ELF-1 (cell line): ENCODE measurements at regions not wholly inside any gene's neighbourhood (a gene's known extent, or its start where the extent isn't known, plus 50 kb on each side); places are given as distances from the start of the nearest gene placed in this dataset.

ENCODE experiments used
- DNase-seq: peaks from one replicate; pipeline ENCODE4 v3.0.0-alpha.2; 2016; ENCODE audit warnings: low read depth, low spot score

DNA sequence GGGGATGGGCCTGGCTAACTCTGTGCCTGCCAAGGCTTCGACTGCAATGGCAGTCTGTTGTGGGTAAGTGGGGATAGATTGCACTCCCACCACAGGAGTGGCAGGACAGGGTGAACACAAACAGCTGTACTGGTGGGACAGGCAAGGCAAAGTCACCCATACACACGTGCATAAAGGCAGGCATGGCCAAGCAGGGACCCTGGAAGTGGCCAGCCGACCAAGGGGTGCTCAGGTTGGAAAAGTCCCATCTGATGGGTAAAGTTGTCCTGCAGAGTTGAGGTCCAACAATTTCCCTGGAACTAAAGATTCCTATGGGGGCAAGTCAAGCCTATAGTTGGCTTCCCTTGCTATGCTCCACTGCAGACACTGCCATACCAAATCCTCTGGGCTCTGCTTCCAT is 1961.9 kb upstream of the ADGRL3 start:
- no peak for DNase-seq

DNA sequence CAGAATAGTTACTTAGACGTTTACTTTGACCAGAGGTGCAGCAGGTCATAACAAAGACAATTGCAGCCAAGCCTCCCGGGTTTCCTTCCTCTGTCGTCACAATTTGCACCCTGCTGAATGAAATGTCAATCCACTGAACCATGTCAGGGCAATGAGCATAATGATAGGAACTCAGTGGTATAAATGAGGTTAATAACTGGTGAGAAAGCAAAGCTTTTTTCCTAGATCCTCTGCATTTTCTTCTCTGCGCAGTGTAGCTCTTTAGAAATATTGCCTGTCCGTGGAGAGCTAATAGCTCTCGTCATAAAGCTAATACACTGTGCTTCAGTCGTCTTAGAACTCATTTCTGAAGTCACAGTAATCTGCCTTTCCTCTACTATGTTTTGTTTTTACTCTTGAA is 1960.1 kb upstream of the ADGRL3 start:
- no peak for DNase-seq

DNA sequence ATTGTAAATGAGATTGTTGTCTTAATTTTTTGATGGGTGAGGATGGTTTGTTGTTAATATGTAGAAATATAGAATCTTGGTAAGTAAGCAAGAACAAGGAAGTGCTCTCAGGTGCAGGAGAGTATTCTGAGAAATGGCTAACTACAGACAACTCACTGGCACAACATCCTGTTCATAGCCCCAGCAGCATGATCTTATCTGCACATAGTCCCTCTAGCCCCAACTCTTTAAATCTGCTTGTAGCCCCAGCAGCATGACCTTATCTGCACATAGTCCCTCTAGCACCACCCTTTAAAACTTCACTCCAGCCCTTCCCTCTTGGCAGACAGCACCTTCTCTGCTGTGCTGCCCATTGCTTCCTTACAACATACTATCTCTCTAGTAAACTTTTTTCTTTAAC is 1957.1 kb upstream of the ADGRL3 start:
- no peak for DNase-seq

DNA sequence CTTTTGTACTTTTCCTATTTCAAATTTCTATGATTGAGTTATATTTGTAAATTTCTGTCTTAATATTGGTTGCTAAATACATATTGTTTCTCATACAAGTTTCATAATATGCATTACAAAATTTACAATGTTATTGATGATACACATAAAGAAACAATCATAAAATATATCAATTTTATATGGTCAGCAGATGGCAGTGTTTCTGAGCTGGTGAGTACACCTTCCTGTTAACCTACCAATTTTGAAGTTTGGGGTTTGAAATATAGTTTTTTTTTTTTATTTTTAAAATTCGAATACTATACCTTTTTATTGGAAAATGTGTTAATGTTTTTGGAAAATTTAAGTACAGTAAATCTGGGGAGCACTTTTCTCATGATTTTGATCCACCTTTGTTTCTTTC is 1953.1 kb upstream of the ADGRL3 start:
- no peak for DNase-seq

DNA sequence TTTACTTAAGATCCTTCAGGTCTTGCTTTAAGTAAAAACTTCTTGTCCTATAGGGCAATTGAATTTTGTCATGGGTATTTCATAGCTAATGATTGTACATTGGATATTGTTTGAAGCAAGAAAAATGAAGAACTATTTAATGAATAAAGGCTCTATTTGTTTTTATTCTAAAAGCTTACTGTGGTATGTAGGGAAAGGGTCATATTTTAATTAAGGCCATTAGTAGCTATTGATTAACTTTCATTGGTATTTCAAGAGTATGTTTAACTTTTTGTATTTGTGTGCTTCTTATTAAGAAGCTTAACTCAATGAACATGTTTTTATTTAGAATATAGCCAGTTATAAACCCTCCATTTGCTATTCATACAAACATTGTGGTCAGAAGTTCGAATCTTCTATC is 1951.8 kb upstream of the ADGRL3 start:
- no peak for DNase-seq

DNA sequence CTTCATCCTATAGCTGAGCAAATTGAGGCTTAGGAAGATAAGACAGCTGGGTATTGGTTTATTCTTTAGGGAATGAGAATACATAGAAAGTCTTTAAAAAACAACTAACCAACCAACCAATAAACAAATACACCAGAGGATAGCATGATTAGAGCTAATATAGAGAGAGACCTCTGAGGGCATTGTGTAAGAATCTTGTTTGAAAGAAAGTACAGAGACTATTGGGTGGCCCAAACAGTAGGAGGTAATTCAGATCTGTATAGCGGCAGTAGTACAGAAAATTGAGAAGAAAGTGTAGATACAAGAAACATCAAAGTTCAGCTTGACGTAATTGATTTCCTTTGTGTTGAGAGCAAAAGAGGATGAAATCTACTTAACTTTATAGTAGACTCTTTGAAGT is 1951.0 kb upstream of the ADGRL3 start:
- no peak for DNase-seq

DNA sequence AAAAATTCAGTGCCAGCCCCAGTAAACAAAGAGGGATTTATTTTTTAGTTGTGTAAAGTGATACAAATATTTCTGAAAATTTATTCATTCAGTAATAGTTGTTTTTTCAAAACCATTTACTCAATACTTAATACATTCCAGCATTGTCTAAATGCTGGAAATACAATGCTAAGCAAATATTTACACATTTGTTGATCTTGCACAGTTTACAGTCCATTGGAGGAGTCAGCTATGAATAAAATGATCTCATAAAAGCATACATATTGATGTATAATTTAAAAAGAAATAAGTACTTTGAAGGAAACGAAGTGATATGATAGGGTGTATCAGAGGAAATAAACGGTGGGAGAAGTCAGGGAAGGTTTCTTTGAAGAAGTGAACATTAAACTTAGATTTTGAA is 1942.1 kb upstream of the ADGRL3 start:
- no peak for DNase-seq

DNA sequence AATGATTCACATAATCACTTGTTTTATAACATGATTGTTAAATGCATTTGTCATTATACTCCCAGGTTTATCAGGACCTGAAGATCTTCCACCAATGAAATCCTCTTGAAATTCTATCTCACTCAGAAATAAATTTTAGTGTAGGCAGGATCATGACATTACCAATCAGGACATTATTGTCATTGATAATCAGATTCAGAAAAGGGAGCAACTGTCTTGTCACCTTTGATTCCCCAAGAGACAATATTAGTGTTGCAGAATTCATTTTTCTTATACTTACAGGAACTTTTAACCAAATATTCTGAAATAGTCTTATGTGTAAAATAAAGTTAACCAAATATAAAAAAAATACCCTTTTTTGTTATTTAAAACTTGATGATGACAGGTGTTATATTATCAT is 1892.5 kb upstream of the ADGRL3 start:
- no peak for DNase-seq

DNA sequence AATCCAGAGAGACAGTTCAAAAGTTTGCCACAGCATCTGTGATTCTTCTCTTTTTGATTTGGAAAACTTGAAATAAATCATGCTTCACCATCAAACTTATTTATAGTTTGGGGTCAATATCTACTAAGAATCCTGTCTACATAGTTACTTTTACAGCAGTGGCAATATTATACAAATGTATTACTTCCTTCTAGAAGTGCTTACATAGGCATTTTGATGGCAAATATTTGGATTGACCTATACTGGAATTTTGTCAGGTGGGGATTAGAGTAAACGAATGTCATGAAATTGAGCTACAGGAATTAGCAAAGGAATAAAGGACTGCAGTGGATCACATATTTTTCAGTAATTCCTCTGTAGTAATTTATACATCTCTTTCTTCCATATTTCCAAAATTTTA is 1885.5 kb upstream of the ADGRL3 start:
- DNase-seq = no peak

DNA sequence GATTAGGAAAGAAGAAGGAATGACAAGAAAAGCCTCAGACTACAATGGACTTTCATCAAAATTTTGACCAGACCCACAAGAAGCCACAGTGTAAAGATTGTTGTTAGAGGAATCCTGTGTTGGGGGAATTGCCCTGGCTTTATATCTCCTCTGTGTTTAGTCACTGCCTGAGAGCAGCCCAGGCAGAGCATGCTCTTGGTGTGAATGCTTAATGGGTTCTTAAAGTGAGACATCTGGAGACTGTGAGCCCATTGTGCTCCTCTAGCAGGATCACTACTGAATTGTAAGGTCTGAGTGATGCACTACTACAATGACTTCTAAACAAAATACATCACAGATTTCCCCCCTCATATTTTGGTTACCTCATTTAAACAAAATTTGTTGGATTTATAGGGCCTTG is 1860.5 kb upstream of the ADGRL3 start:
- DNase-seq = no peak

DNA sequence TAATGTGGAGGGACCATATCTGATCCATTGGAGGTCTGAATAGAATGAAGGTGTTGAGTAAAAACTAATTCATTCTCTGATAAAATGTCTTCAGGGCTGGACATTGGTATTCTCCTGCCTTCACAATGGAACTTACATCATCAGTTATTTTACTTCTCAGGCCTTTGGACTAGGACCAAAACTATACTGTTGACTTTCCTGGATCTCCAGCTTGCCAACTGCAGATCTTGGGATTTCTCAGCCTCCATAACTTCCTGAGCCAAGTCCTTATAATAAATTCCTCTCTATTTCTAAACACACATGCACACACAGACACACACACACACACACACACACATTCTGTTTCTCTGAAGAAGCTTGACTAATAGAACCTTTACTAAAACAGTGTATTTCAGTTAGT is 1858.6 kb upstream of the ADGRL3 start:
- DNase-seq = no peak

DNA sequence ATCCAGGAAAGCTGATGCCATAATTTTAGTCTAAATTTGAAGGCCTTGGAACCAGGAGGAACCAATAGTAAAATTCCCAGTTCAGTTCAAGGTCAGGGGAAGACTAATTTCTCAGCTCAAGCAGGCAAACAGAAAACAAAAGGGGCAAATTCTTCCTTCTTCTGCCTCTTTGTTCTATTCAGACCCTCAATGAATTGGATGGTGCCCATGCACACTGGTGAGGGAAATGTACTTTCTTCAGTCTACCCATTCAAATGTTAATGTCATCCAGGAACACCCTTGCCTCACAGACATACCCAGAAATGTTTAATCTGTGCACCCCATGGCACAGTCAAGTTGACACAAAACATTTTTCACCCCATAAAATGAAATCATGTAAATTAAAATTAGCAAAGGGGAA is 1851.2 kb upstream of the ADGRL3 start:
- DNase-seq = no peak

DNA sequence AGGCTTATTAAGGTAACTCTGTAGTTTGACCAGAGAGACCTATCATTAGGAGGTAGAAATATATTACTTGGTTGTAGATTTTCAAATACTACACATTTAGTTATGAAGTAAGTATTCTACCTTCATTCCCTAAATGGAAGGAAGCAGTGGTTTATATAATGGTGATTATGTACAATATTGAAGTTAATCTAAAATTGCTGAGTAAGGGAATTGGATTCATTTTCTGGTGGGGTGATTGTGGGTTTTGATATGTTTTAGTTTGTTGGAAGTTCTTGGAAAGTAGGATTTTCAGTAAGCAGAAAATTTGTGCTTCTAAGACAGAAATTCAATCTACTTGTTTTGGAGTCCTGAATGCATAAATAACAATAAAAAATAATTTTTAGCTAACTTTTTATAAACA is 1830.9 kb upstream of the ADGRL3 start:
- DNase-seq = no peak

DNA sequence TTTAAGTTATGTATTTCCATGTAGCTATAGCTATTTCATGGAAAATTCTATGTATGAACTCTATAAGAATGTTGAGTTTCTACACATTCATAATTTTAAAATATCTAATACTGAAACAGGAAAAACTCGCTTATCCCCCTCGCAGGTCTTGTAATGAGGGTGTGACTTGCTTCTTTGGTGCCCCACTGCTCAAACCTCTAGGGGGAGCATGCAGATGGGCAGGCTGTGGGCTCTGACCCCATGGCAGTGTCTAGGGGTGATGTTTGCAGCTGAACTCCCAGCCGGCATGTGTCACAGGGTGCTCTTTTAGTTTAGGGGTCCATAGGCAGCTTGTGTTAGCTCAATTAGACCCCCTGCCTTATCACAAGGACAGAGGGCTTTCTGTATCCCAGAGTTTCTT is 1825.7 kb upstream of the ADGRL3 start:
- DNase-seq = no peak

DNA sequence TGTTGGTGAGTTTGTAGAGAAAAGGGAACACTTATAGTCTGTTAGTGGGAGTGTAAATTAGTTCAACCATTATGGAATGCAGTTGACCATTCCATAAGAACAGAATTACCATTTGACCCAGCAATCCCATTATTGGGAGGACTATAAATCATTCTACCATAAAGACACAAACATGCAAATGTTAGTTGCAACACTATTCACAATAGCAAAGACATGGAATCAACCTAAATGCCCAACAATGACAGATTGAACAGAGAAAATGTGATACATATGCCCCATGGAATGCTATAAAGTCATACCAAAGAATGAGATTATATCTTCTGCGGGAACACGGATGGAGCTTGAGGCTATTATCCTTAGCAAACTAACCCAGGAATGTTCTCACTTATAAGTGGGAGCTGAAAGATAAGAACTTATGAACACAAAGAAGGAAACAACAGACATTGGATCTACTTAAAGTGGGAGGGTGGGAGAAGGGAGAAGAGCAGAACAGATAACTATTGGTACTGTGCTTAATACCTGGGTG is 1819.2 kb upstream of the ADGRL3 start:
- DNase-seq = no peak

DNA sequence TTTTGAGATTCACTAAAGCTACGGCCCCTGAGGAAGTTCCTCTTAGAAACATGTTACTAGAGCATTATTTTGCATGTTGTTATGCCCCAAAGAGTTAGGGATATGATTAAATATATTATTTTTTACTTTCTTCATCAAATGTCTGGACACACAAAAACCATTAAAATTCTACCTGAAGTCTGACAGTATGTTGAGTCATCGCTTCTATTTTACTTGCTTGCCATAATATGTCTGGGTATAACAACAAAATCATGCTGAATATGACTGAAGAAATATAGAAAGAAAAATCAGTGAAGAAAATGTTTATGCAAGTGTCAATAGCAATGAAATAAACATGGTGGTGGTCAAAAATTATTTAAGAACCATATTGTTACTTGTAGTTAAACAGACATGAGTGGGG is 1818.5 kb upstream of the ADGRL3 start:
- no peak for DNase-seq

DNA sequence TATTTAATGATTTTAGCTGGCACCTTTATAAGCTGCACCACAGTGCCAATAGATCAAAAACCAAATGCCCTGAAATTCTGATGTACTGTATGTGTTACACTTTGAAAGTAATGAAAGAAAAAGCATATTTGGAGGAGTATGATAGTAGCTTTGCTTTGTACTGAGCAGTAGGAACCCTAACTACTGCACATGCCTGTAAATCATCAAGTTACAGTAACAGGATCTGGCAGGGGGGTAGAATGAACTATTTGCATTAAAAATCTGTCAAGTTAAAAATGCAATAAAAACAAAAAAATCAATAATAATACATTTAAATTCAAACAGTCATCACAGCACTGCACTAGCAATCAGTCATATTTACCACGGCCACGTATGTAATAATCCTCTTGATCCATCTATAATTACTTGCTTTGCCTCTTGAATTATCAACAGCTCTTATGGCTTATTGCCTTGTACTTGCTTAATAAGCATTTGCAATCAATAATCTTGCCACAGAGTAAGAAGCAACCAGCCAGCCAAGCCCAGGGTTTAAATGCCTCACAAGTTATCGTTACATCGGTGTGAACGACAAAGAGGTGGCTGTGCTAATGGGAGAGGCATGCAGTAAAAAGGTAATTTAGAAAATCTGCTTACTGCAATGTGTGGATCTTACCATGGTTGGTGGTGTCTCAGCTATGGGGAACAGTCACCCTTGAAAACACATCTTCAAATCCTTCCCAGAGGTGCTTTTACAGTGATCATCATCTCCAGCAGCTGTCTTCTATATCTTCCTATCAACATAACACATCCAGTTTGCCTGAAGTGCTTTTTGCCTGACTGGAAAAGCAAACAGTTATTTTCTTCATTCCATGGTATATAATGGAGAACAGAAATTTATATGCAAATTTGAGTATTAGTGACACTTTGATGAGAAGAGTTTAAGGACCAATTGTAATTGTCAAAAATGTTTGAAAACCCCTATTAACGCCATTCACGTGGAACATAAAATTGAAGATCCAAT is 1812.1 kb upstream of the ADGRL3 start:
- no peak for DNase-seq

DNA sequence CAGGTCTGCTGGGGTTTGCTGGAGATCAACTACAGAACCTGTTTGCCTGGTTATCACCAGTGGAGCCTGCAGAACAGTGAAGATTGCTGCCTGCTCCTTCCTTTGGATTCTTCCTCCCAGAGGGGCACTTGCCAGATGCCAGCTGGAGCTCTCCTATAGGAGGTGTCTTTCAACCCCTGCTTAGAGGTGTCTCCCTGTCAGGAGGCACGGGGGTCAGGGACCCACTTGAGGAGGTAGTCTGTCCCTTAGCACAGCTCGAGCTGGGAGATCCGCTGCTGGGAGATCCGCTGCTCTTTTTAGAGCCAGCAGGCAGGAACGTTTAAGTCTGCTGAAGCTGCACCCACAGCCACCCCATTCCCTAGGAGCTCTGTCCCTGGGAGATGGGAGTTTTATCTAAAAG is 1806.3 kb upstream of the ADGRL3 start:
- DNase-seq = no peak

DNA sequence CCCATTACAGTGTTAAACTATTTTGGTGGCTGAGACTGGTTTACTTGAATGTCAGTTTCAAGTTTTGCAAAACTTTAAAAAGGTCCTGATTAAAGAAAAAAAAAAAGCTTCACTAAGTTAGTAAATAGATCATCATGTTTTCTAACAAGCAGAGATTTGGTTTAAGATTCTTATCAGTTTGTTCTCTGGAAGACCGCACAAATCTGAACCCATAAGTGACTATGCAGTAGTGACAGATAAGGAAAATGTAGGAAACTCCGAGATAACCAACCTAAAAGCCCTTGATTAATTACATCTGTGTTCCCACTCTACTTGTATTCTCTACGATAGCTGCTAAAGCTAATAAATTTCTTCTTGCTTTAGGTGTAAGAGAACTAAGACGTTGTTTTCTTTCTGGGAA is 1799.8 kb upstream of the ADGRL3 start:
- DNase-seq = no peak

DNA sequence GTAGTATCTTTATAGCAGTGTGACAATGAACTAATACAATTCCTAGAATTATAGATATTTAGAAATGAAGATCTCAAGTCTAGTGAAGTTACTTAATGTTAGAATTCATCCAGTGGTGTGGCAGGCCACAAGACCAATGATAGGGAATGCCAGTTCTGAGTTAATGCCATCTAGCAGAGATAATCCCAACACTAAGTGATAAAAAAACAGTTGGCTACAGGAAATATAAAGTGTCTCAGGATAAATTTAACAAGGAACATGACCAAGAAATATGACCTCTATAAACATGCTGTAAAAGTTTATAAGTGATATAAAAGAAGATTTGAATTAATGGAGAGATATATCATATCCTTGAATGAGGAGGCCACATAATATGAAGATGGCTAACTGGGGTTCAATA is 1790.5 kb upstream of the ADGRL3 start:
- DNase-seq = no peak

DNA sequence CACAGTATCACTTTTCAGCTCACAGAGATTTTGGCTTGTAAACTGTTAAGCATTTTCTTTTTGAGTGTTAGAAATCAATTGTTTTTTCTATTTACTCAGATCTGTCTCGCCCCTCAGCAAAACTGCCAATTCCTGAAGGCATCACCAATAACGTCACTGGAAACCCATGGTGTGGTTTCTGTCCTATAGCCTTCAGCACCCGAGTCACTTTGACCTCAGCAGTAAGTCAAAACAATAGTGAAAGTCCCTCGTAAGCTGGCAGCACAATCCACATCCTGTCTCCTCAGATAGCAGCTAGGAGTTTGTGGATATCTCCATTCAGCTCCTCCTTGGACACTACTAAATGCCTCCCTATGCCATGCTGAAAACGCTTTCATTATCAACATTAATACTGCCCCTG is 1787.4 kb upstream of the ADGRL3 start:
- no peak for DNase-seq

DNA sequence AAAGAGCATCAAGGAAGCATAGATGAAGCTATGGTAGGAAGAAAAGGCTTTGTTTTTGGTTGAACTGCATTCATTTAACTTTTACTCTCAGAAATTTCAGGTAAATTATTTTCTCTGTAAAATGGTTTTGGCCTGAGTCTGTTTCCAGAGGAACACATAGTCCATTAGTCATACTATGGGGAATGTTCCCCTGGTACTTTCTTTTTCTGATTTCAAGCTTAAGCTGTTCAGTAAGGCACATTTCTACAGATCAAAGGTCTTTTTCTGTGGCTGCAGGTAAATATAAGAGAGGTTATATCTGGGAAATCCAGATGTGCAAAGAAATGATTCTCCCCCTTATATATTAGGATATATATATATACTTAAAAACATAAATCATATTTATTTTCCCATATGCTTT is 1744.4 kb upstream of the ADGRL3 start:
- no peak for DNase-seq

DNA sequence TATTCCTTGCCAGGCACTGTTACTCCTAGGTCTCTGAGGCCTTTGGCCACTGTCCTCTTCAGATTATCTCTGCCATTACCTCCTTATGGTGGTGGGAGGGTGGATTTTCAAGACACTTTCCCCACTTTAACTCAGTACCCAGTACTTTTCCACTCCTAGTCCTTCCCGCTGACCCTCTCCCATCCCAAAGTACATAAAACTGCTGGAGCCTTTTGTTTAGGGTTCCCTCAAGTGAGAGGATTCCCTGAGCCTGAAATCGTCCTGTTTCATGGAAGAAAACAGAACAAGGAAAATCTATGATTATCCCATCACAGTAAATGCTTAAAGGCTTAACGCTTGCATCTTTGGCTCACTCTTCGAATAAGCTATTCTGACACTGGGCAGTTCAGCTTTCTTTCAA is 1742.5 kb upstream of the ADGRL3 start:
- no peak for DNase-seq

DNA sequence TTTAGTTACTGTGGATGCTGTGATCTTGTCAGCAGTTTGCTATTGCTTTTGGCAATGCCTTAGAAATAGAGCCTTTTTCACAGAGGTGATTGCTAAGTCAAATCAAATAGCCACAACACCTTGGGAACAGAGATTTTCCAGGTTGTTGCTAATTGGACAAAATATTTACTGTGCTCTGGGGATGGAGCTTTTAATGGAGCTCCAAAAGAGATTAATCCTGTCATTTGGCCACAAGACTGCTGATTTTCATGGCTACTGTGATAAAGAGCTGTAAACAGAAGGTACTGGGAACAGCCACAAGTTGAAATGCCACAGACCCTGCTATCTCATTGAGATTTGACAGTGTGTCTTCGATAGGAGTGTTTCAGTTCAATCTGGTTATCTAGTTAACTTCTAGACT is 1715.2 kb upstream of the ADGRL3 start:
- no peak for DNase-seq
